Lower leg skin (tissue), 3 donors: ENCODE measurements at regions not wholly inside any gene's neighbourhood (a gene's known extent, or its start where the extent isn't known, plus 50 kb on each side); places are given as distances from the start of the nearest gene placed in this dataset.

ENCODE experiments used
- POLR2A ChIP-seq, 2 donors: fragments of 450-650 bp; IDR thresholded peaks; one replicate each; pipeline ENCODE4 v1.6.1; 2016 to 2017; ENCODE audit warnings: antibody characterized with exemption in 2 of 2, mild to moderate bottlenecking in 1 of 2, moderate library complexity in 1 of 2
- TF ChIP-seq, protein P1 (sequence below), 3 donors: fragments of 450-650 bp; IDR thresholded peaks; one replicate each; pipeline ENCODE4 v1.5.1; 2016; ENCODE audit warnings: antibody characterized with exemption in 3 of 3, mild to moderate bottlenecking in 3 of 3, moderate library complexity in 2 of 3

DNA sequence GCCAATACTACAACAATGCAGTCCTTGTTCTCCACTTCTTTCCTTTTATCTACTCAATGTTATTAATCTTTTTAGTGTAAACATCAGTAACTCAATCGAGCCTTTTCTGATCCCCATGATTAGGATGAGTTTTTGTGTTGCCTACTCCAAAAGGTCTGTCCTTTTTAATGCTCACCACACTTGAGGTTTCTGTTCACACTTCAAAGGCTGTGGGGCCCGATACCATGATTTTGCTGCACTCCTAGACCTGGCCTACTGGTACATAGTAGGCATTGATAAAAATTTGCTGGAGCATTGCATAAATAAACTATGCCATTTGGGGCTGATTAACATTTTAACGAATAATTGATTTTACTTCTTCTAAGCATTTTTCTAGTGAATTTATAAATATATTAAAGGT lies 125.4 kb upstream of the KLF12 start:
- TF ChIP-seq, protein P1, sequence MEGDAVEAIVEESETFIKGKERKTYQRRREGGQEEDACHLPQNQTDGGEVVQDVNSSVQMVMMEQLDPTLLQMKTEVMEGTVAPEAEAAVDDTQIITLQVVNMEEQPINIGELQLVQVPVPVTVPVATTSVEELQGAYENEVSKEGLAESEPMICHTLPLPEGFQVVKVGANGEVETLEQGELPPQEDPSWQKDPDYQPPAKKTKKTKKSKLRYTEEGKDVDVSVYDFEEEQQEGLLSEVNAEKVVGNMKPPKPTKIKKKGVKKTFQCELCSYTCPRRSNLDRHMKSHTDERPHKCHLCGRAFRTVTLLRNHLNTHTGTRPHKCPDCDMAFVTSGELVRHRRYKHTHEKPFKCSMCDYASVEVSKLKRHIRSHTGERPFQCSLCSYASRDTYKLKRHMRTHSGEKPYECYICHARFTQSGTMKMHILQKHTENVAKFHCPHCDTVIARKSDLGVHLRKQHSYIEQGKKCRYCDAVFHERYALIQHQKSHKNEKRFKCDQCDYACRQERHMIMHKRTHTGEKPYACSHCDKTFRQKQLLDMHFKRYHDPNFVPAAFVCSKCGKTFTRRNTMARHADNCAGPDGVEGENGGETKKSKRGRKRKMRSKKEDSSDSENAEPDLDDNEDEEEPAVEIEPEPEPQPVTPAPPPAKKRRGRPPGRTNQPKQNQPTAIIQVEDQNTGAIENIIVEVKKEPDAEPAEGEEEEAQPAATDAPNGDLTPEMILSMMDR (IDR thresholded peaks at IDR 0.05), result no peak
- no peak for TF ChIP-seq POLR2A (IDR thresholded peaks at IDR 0.05)
